A673 (cell line): ENCODE measurements at regions not wholly inside any gene's neighbourhood (a gene's known extent, or its start where the extent isn't known, plus 50 kb on each side); places are given as distances from the start of the nearest gene placed in this dataset.

Source experiments
- BruUV-seq: library from RNA; stranded (reverse); fragments of 400-500 nt; replicated peaks from 2 replicates; lab custom pipeline; 2021; lab: Mats Ljungman, UMichigan
- CTCF ChIA-PET: fragments of 300-600 bp; sonication (Branson Sonifier 250); formaldehyde crosslinking; loops from one replicate; lab custom pipeline; 2022; ENCODE audit warnings: antibody characterized with exemption; lab: Charles Lee
- POLR2A ChIA-PET: fragments of 300-600 bp; sonication (Branson Sonifier 250); formaldehyde crosslinking; loops from one replicate; lab custom pipeline; 2022; ENCODE audit warnings: antibody characterized with exemption; ENCODE audit not compliant: low non-redundant PET; lab: Charles Lee
- DNase-seq: peaks from one replicate; pipeline ENCODE4 v3.0.0-alpha.2; 2015; ENCODE audit warnings: low spot score
- H3K27ac ChIP-seq: fragments of 200-600 bp; sonication (generic); 2 replicates; pipeline ENCODE4 v1.5.1; 2016; ENCODE audit warnings: mixed run types, low read depth, mild to moderate bottlenecking, mixed read lengths, antibody characterized with exemption, low read length; ENCODE audit not compliant: poor library complexity, severe bottlenecking
- H3K27me3 ChIP-seq: fragments of 200-600 bp; sonication (generic); replicated peaks from 2 replicates; pipeline ENCODE4 v1.6.1; 2017; ENCODE audit warnings: mixed run types, low read depth, mild to moderate bottlenecking, mixed read lengths, antibody characterized with exemption, low read length; ENCODE audit not compliant: insufficient read depth, poor library complexity
- H3K36me3 ChIP-seq: fragments of 200-600 bp; sonication (generic); 2 replicates; pipeline ENCODE4 v1.6.1; 2016; ENCODE audit warnings: mixed run types, mild to moderate bottlenecking, mixed read lengths, antibody characterized with exemption, low read length; ENCODE audit not compliant: insufficient read depth, poor library complexity, severe bottlenecking
- H3K4me1 ChIP-seq: fragments of 200-600 bp; sonication (generic); 2 replicates; pipeline ENCODE4 v1.6.1; 2017; ENCODE audit warnings: mixed run types, mild to moderate bottlenecking, mixed read lengths, antibody characterized with exemption, low read length; ENCODE audit not compliant: insufficient read depth, poor library complexity, severe bottlenecking
- H3K4me3 ChIP-seq: fragments of 200-600 bp; sonication (generic); 2 replicates; pipeline ENCODE4 v1.5.1; 2016; ENCODE audit warnings: low read depth, mixed run types, mild to moderate bottlenecking, mixed read lengths, low read length; ENCODE audit not compliant: poor library complexity, severe bottlenecking
- H3K9me3 ChIP-seq: fragments of 200-600 bp; sonication (generic); 2 replicates; pipeline ENCODE4 v1.6.1; 2016; ENCODE audit warnings: mixed run types, low read depth, mild to moderate bottlenecking, mixed read lengths, antibody characterized with exemption, low read length; ENCODE audit not compliant: poor library complexity, severe bottlenecking
- EZH2 ChIP-seq: fragments of 200-600 bp; sonication (generic); IDR thresholded peaks from 2 replicates; pipeline ENCODE4 v1.6.1; 2017; ENCODE audit warnings: borderline replicate concordance, low read depth, mild to moderate bottlenecking, mixed read lengths, antibody characterized with exemption, low read length; ENCODE audit not compliant: poor library complexity, severe bottlenecking
- intact Hi-C: fragments of 100-400 bp; cut with micrococcal nuclease; formaldehyde crosslinking; loops from one replicate; pipeline ENCODE4 v1.10.0; 2022; ENCODE audit not compliant: unreplicated experiment
- TF ChIP-seq, protein P1 (sequence below): fragments of 300-800, 200-600 bp; sonication (generic); conservative IDR thresholded peaks from 2 replicates; pipeline ENCODE4 v1.5.1; 2017; ENCODE audit warnings: low read depth, mild to moderate bottlenecking, antibody characterized with exemption, low read length, moderate library complexity, mixed read lengths

GRCh38 chr4:26032142-26032541 lies 118.1 kb downstream of the SMIM20 start:
- Histone ChIP-seq H3K36me3 (no peaks in the 10 kb centered on the region), H3K27me3 (no peaks in the 10 kb centered on the region), H3K4me3 (no peak overlapping the region), H3K9me3 (no peaks in the 10 kb centered on the region), H3K27ac (no peak overlapping the region), H3K4me1 (no peaks in the 10 kb centered on the region)
- no peak for DNase-seq
- BruUV-seq: no TSS peak
- POLR2A ChIA-PET: no interaction called here
- TF ChIP-seq EZH2: no peak
- TF ChIP-seq, protein P1, sequence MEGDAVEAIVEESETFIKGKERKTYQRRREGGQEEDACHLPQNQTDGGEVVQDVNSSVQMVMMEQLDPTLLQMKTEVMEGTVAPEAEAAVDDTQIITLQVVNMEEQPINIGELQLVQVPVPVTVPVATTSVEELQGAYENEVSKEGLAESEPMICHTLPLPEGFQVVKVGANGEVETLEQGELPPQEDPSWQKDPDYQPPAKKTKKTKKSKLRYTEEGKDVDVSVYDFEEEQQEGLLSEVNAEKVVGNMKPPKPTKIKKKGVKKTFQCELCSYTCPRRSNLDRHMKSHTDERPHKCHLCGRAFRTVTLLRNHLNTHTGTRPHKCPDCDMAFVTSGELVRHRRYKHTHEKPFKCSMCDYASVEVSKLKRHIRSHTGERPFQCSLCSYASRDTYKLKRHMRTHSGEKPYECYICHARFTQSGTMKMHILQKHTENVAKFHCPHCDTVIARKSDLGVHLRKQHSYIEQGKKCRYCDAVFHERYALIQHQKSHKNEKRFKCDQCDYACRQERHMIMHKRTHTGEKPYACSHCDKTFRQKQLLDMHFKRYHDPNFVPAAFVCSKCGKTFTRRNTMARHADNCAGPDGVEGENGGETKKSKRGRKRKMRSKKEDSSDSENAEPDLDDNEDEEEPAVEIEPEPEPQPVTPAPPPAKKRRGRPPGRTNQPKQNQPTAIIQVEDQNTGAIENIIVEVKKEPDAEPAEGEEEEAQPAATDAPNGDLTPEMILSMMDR: no peak
- CTCF ChIA-PET: no interaction called here
- intact Hi-C loops: no loop called here

DNA sequence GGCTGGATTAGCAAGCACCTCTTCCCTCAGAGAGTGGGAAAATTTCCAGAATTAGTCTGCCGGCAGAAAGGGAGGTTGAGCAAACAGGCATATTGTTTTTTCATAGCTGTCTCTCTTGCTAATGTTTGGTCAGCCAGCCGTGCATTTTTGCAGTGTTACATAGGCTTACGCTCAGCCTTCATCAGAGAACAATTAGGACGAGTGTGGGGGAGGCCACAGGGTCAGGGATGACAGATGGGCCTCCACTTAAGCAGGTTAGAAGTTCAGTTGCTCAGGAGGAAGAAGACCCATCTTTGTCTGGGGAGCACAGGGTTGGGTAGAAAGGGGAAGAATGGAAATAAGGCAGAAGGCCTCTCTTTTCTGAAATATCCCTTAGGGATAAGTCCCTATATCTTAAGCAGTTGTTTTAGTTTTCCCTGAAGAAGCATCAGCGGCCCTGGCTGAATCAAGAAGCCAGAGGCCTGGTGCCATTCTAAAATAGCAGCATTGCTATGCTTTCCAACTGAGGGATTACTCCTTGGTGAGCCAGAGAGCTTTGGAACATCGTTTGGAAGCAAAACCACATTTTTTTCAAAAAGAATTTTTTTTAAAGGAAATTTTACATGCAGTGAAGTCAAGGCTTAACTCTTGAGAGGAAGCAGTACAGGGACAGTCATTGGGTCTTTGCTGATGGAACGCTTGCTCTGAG lies 118.8 kb downstream of the SMIM20 start:
- POLR2A ChIA-PET: no interaction called here

DNA sequence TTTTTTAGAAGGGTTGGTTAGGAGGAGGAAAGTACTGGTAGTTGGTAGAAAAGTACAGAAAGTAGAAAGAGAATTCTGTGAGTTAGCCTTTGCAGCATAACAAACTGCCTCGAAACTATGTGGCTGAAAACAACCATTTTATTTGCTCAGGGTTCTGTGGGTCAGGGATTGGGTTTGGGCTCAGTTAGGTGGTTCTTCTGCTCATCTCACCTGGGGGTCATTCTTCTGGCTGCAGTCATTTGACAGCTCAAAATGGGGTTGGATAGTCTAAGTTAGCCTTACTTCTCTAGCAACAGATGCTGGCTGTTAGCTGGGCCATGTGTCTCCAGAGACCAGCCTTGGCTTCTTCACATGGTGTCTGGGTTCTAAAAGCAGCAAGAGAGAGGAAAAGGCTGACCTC lies 119.4 kb downstream of the SMIM20 start:
- no peaks in the 10 kb centered on the region for H3K4me1 ChIP-seq
- H3K9me3 ChIP-seq: no peaks in the 10 kb centered on the region
- intact Hi-C loops: no loop called here
- H3K27me3 ChIP-seq: no peaks in the 10 kb centered on the region
- no TSS peak for BruUV-seq
- no peak overlapping the region for H3K27ac ChIP-seq
- H3K4me3 ChIP-seq: no peak overlapping the region
- DNase-seq: no peak
- TF ChIP-seq, protein P1: no peak
- no peak for TF ChIP-seq EZH2
- no peaks in the 10 kb centered on the region for H3K36me3 ChIP-seq
- ChIA-PET POLR2A (no interaction called here), CTCF (no interaction called here)

More for the DNA sequence above, 118.8 kb downstream of the SMIM20 start:
- Histone ChIP-seq H3K4me3 (no peak overlapping the region), H3K9me3 (no peaks in the 10 kb centered on the region), H3K36me3 (no peaks in the 10 kb centered on the region), H3K4me1 (no peaks in the 10 kb centered on the region), H3K27ac (no peak overlapping the region), H3K27me3 (no peaks in the 10 kb centered on the region)
- intact Hi-C loops: no loop called here
- BruUV-seq: no TSS peak
- no peak for TF ChIP-seq EZH2
- TF ChIP-seq, protein P1: no peak
- DNase-seq: no peak
- CTCF ChIA-PET: no interaction called here
